ENCODE measurements at regions not wholly inside any gene's neighbourhood (a gene's known extent, or its start where the extent isn't known, plus 50 kb on each side); places are given as distances from the start of the nearest gene placed in this dataset.

GRCh38 chr12:73951956-73952703 lies 585.5 kb upstream of the ATXN7L3B start:
- peaks cover 11% of the 10 kb centered on the region for H3K27me3 Mint-ChIP-seq (ENCODE audit: low read depth)
- H3K4me3 Mint-ChIP-seq (ENCODE audit: unreplicated experiment) = no peak overlapping the region
- H3K9me3 Mint-ChIP-seq (ENCODE audit: low read depth) = no peaks in the 10 kb centered on the region
- DNase-seq (ENCODE audit: low spot score) = no peak
- TF ChIP-seq CTCF (IDR thresholded peaks at IDR 0.05) = no peak
- H3K27ac Mint-ChIP-seq (ENCODE audit: unreplicated experiment) = no peak overlapping the region
- H3K4me1 Mint-ChIP-seq (ENCODE audit: low read depth) = no peaks in the 10 kb centered on the region
- no peaks in the 10 kb centered on the region for H3K36me3 Mint-ChIP-seq (ENCODE audit: low read depth)

DNA sequence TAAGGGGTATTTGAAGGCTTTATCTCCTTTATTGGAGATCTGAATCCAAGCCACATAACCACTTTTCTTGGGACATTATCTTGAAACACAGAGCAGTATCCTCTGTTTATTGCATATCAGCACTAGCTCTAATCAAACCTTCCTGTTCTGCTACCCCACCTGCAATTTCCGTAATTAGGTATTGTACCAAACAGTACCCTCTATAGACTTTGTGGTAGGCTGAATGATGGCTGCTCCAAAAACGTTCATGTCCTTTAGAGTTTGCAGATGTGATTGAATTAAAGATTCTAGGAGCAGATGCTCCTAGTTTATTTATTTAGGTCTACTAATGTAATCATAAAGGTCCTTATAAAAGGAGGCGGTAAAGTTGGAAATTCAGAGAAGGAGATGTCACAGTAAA lies 573.0 kb upstream of the ATXN7L3B start:
- Mint-ChIP-seq H3K4me1 (ENCODE audit: low read depth) (no peaks in the 10 kb centered on the region), H3K36me3 (ENCODE audit: low read depth) (no peaks in the 10 kb centered on the region), H3K4me3 (ENCODE audit: unreplicated experiment) (no peak overlapping the region), H3K27ac (ENCODE audit: unreplicated experiment) (no peak overlapping the region), H3K9me3 (ENCODE audit: low read depth) (no peaks in the 10 kb centered on the region), H3K27me3 (ENCODE audit: low read depth) (peaks cover 2% of the 10 kb centered on the region)
- TF ChIP-seq CTCF (IDR thresholded peaks at IDR 0.05) = no peak
- no peak for DNase-seq (ENCODE audit: low spot score)

- H3K4me3 Mint-ChIP-seq (ENCODE audit: unreplicated experiment) = no peak overlapping the region
- no peak for DNase-seq (ENCODE audit: low spot score)
- no peak for TF ChIP-seq CTCF (IDR thresholded peaks at IDR 0.05)
- H3K27me3 Mint-ChIP-seq (ENCODE audit: low read depth) = peaks cover 1% of the 10 kb centered on the region
- H3K9me3 Mint-ChIP-seq (ENCODE audit: low read depth) = peaks cover 5% of the 10 kb centered on the region
- no peaks in the 10 kb centered on the region for H3K36me3 Mint-ChIP-seq (ENCODE audit: low read depth)
- no peaks in the 10 kb centered on the region for H3K4me1 Mint-ChIP-seq (ENCODE audit: low read depth)
- H3K27ac Mint-ChIP-seq (ENCODE audit: unreplicated experiment) = no peak overlapping the region
Measured at GRCh38 chr12:73973486-73973885, 564.1 kb upstream of the ATXN7L3B start.

GRCh38 chr12:73984552-73984951 lies 553.1 kb upstream of the ATXN7L3B start:
- Mint-ChIP-seq H3K4me3 (ENCODE audit: unreplicated experiment) (no peak overlapping the region), H3K4me1 (ENCODE audit: low read depth) (no peaks in the 10 kb centered on the region), H3K27me3 (ENCODE audit: low read depth) (no peaks in the 10 kb centered on the region), H3K27ac (ENCODE audit: unreplicated experiment) (no peak overlapping the region), H3K9me3 (ENCODE audit: low read depth) (peaks cover 3% of the 10 kb centered on the region), H3K36me3 (ENCODE audit: low read depth) (no peaks in the 10 kb centered on the region)
- TF ChIP-seq CTCF (IDR thresholded peaks at IDR 0.05) = no peak
- no peak for DNase-seq (ENCODE audit: low spot score)

GRCh38 chr12:73991138-73991537 lies 546.5 kb upstream of the ATXN7L3B start:
- TF ChIP-seq CTCF (IDR thresholded peaks at IDR 0.05) = no peak
- Mint-ChIP-seq H3K9me3 (ENCODE audit: low read depth) (no peaks in the 10 kb centered on the region), H3K36me3 (ENCODE audit: low read depth) (no peaks in the 10 kb centered on the region), H3K27me3 (ENCODE audit: low read depth) (no peaks in the 10 kb centered on the region), H3K4me3 (ENCODE audit: unreplicated experiment) (no peak overlapping the region), H3K4me1 (ENCODE audit: low read depth) (no peaks in the 10 kb centered on the region), H3K27ac (ENCODE audit: unreplicated experiment) (no peak overlapping the region)
- DNase-seq (ENCODE audit: low spot score) = no peak

Measured in chondrocyte (in vitro differentiated cells).